ENCODE measurements at regions not wholly inside any gene's neighbourhood (a gene's known extent, or its start where the extent isn't known, plus 50 kb on each side); places are given as distances from the start of the nearest gene placed in this dataset.

DNA sequence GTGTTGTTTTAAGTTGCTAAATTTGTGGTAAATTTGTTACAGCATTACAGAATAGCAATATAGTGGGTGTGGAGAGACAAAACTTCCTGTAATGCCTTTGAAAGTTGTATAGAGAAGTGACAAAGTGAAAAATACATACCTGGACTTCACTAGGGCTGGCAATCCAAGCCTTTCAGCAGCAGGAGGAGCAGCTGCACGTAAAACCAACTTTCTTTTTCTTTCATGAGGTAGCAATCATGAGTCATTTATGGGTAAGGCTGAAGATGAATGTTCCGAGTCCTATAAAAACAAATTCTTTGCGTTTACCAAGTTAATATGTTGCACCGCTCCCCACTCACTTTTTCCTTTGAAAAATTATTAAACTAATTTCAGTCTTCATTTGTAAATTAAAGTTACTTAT, 1138.2 kb downstream of the TAF11L14 start:
- Histone ChIP-seq H3K27me3 (no peaks in the 10 kb centered on the region), H3K9me3 (no peaks in the 10 kb centered on the region), H3K4me1 (no peaks in the 10 kb centered on the region), H3K27ac (no peak overlapping the region), H3K4me3 (no peak overlapping the region), H3K36me3 (no peaks in the 10 kb centered on the region)
- TF ChIP-seq POLR2AphosphoS5 (IDR thresholded peaks at IDR 0.05) = no peak
- TF ChIP-seq, protein P1, sequence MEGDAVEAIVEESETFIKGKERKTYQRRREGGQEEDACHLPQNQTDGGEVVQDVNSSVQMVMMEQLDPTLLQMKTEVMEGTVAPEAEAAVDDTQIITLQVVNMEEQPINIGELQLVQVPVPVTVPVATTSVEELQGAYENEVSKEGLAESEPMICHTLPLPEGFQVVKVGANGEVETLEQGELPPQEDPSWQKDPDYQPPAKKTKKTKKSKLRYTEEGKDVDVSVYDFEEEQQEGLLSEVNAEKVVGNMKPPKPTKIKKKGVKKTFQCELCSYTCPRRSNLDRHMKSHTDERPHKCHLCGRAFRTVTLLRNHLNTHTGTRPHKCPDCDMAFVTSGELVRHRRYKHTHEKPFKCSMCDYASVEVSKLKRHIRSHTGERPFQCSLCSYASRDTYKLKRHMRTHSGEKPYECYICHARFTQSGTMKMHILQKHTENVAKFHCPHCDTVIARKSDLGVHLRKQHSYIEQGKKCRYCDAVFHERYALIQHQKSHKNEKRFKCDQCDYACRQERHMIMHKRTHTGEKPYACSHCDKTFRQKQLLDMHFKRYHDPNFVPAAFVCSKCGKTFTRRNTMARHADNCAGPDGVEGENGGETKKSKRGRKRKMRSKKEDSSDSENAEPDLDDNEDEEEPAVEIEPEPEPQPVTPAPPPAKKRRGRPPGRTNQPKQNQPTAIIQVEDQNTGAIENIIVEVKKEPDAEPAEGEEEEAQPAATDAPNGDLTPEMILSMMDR (IDR thresholded peaks at IDR 0.05) = no peak
- no peak for TF ChIP-seq POLR2A (IDR thresholded peaks at IDR 0.05)
- intact Hi-C loops (cut with DNase I; ENCODE audit: low total_unique reads) = no loop called here
- no peak for DNase-seq (ENCODE audit: low spot score in 2 of 2)

DNA sequence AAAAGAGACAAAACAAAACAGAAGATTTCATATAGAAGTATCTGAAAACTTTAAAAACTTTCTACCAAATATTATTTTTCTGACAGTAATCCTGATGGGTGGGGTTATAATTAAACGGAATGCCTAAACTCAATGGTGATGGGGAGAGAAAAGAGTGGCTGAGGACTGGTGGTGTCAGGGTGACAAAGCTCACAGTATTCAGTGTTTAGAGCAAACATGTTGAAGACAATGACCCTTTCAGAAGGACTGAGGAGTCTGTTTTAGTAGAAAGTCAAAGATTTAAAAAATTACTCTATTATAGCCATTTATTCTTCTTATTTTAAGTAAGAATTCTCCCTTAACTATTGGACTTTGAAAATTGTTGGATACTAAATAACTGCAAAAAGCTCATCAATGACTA, 1144.0 kb downstream of the TAF11L14 start:
- H3K4me1 ChIP-seq = no peaks in the 10 kb centered on the region
- H3K9me3 ChIP-seq = peaks cover 0 to 4% of the 10 kb centered on the region in 2 donors
- intact Hi-C loops (cut with DNase I; ENCODE audit: low total_unique reads) = no loop called here
- no peak overlapping the region for H3K4me3 ChIP-seq
- no peak for DNase-seq (ENCODE audit: low spot score in 2 of 2)
- H3K36me3 ChIP-seq = no peaks in the 10 kb centered on the region
- no peaks in the 10 kb centered on the region for H3K27me3 ChIP-seq
- TF ChIP-seq, protein P1 (IDR thresholded peaks at IDR 0.05) = no peak
- TF ChIP-seq POLR2AphosphoS5 (IDR thresholded peaks at IDR 0.05) = no peak
- no peak for TF ChIP-seq POLR2A (IDR thresholded peaks at IDR 0.05)
- H3K27ac ChIP-seq = no peak overlapping the region

- TF ChIP-seq POLR2AphosphoS5 (IDR thresholded peaks at IDR 0.05) (no peak), POLR2A (IDR thresholded peaks at IDR 0.05) (no peak)
- TF ChIP-seq, protein P1 (IDR thresholded peaks at IDR 0.05) = no peak
- no peaks in the 10 kb centered on the region for H3K9me3 ChIP-seq
- H3K27me3 ChIP-seq = no peaks in the 10 kb centered on the region
- no peak overlapping the region for H3K4me3 ChIP-seq
- H3K36me3 ChIP-seq = no peaks in the 10 kb centered on the region
- no peaks in the 10 kb centered on the region for H3K4me1 ChIP-seq
- intact Hi-C loops (cut with DNase I; ENCODE audit: low total_unique reads) = no loop called here
- no peak for DNase-seq (ENCODE audit: low spot score in 2 of 2)
- no peak overlapping the region for H3K27ac ChIP-seq
Measured at GRCh38 chr5:18789218-18789998, 1155.1 kb downstream of the TAF11L14 start.

- TF ChIP-seq, protein P1 (IDR thresholded peaks at IDR 0.05) = no peak
- TF ChIP-seq POLR2AphosphoS5 (IDR thresholded peaks at IDR 0.05) = no peak
- TF ChIP-seq POLR2A (IDR thresholded peaks at IDR 0.05) = no peak
- Histone ChIP-seq H3K27ac (no peak overlapping the region), H3K27me3 (no peaks in the 10 kb centered on the region), H3K4me3 (no peak overlapping the region), H3K4me1 (no peaks in the 10 kb centered on the region), H3K36me3 (no peaks in the 10 kb centered on the region), H3K9me3 (no peaks in the 10 kb centered on the region)
- no peak for DNase-seq (ENCODE audit: low spot score in 2 of 2)
- intact Hi-C loops (cut with DNase I; ENCODE audit: low total_unique reads) = no loop called here
Measured at GRCh38 chr5:18792145-18792544, 1157.9 kb downstream of the TAF11L14 start.

DNA sequence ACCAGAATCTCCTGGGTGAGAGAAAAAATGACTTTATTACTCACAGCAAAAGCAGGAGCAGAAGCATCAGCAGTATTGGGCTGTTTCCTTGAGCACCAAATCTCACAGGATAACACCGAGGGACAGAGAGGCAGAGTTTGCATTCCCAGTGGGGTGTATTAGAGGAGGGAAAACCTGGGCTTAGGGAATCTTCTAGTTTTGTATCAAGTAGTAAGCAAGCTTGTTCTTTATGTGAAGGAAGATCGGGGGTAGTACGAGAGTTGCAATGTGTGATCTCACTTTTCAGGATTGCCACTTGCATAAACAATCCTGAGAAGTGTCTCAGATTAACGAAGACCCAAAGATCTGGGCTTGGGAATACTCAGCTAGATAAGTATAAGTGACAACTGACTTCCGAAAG, 1163.0 kb downstream of the TAF11L14 start:
- no peaks in the 10 kb centered on the region for H3K9me3 ChIP-seq
- no peaks in the 10 kb centered on the region for H3K4me1 ChIP-seq
- H3K27ac ChIP-seq = no peak overlapping the region
- H3K27me3 ChIP-seq = no peaks in the 10 kb centered on the region
- intact Hi-C loops (cut with DNase I; ENCODE audit: low total_unique reads) = no loop called here
- H3K4me3 ChIP-seq = no peak overlapping the region
- no peak for DNase-seq (ENCODE audit: low spot score in 2 of 2)
- no peak for TF ChIP-seq POLR2A (IDR thresholded peaks at IDR 0.05)
- no peak for TF ChIP-seq POLR2AphosphoS5 (IDR thresholded peaks at IDR 0.05)
- TF ChIP-seq, protein P1 (IDR thresholded peaks at IDR 0.05) = no peak
- H3K36me3 ChIP-seq = no peaks in the 10 kb centered on the region

Data from breast epithelium (tissue), 4 donors.